NCI-H526 treated with DMSO at 0.1 percent for 48 hours (cell line): ENCODE measurements at regions not wholly inside any gene's neighbourhood (a gene's known extent, or its start where the extent isn't known, plus 50 kb on each side); places are given as distances from the start of the nearest gene placed in this dataset.
"Not testable (repeated sequence)": the region's sequence is repeated elsewhere in the genome, so short reads cannot be mapped to it uniquely, and the experiment has no call there.

Source experiments
- DNase-seq: peaks from one replicate; lab custom pipeline; 2025; lab: John Stamatoyannopoulos, UW

GRCh38 chr12:116361414-116362223 is 84.1 kb upstream of the MED13L start:
- DNase-seq, result peak; percentile 7

- DNase-seq, result no peak
Observed at GRCh38 chr12:116365114-116365513, 87.6 kb upstream of the MED13L start.

- no peak for DNase-seq
Observed at GRCh38 chr12:116365606-116366455, 88.3 kb upstream of the MED13L start.

- peak; percentile 27 for DNase-seq
Observed at GRCh38 chr12:116366456-116366776, 88.9 kb upstream of the MED13L start.

- no peak for DNase-seq
Observed at GRCh38 chr12:116366824-116367223, 89.3 kb upstream of the MED13L start.

GRCh38 chr12:116368196-116369194 is 91.0 kb upstream of the MED13L start:
- no peak for DNase-seq

GRCh38 chr12:116370004-116370404 is 92.5 kb upstream of the MED13L start:
- DNase-seq, result no peak

GRCh38 chr12:116370886-116371580 is 93.5 kb upstream of the MED13L start:
- DNase-seq, result no peak

- no peak for DNase-seq
Observed at GRCh38 chr12:116372815-116373214, 95.3 kb upstream of the MED13L start.

GRCh38 chr12:116373572-116374206 is 96.2 kb upstream of the MED13L start:
- DNase-seq, result no peak

GRCh38 chr12:116374207-116374606 is 96.7 kb upstream of the MED13L start:
- no peak for DNase-seq

- no peak for DNase-seq
Observed at GRCh38 chr12:116375278-116375842, 97.9 kb upstream of the MED13L start.

GRCh38 chr12:116376354-116377193 is 99.1 kb upstream of the MED13L start:
- no peak for DNase-seq

- DNase-seq, result not testable (repeated sequence)
Observed at GRCh38 chr12:116377194-116377571, 99.7 kb upstream of the MED13L start.

GRCh38 chr12:116378002-116378401 is 100.5 kb upstream of the MED13L start:
- DNase-seq, result no peak

- DNase-seq, result no peak
Observed at GRCh38 chr12:116380108-116380507, 102.6 kb upstream of the MED13L start.

GRCh38 chr12:116380740-116381139 is 103.2 kb upstream of the MED13L start:
- DNase-seq, result not testable (repeated sequence)

- no peak for DNase-seq
Observed at GRCh38 chr12:116381240-116381743, 103.8 kb upstream of the MED13L start.
